Activated CD4-positive, alpha-beta T cell treated with anti-CD3 and anti-CD28 coated beads, Interleukin-2, amount 50 U/mL, for 48 hours (primary cell): ENCODE measurements at regions not wholly inside any gene's neighbourhood (a gene's known extent, or its start where the extent isn't known, plus 50 kb on each side); places are given as distances from the start of the nearest gene placed in this dataset.
"Not testable (repeated sequence)": the region's sequence is repeated elsewhere in the genome, so short reads cannot be mapped to it uniquely, and the experiment has no call there.

Experiments
- DNase-seq, 2 experiments: peaks; one replicate each; pipeline ENCODE4 v3.0.0-alpha.2; 2020

DNA sequence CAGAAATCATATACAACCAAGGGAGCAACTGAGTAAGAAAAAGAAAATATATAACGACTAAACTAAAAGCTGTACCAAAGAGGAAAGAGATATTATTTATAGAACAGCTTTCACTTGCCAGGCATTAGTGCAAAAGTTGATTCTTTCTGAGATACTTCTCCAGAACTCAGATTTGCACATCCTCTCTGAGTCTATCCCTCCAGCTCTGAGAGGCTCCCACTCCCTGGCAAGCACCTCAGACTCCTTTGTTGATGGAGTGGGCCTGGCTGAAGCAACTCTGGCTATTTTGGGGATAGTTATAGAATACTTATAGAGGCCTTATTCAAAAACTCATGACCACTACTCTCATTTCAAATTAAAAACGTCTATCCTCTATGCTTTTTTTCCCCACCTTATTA, 501.6 kb upstream of the TNP1 start:
- no peak for DNase-seq

DNA sequence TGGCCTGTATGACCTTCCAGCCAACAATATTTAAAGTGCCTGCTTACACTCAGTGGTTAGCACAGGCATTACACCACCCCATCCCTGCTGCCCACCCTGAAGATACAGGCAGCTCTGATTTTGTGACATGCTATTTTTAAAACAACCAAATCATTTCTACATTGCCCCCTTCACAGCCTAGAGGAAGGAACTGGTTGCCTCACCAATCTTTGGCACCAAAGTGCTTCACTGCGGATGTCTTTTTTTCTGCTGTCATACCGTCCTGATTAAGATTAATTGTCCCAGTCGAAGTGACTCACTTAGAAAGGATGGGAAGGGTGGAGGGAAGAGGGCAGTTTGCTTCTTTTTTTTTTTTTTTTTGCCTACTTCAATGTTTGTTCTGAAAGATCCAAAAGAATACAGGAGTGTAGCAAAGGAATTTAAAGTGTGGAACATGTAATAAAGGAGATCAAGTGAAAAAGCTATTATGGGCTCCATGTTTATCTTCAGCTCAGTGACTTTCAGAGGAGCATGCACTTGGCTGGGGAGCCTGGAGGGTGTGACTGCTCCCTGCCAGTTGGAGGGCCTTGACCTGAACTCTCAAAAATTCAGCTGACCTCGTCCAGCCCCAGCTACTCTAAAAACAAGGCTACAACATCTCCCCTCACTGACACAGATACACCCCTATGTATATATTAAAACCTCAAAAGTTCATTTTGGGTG, 501.1 kb upstream of the TNP1 start:
- no peak for DNase-seq

DNA sequence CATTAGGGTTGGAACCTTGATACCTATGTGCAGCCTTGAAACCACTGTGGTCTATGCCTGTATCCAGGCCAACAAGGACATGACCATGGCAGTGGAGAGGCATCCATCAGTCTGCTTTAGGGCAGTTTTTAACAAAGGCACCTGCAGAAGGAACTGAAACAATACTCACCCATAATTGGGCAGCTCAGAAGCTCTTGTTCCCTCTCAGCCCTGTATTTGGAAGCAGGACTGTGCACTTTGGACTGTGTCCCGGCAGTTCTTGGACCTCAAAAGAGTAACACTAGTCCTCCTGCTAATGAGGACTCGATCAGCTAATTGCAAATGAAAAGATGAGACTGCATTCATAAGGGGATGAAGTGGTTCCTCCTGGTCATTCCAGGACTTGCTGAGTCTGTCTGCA, 500.2 kb upstream of the TNP1 start:
- no peak for DNase-seq

DNA sequence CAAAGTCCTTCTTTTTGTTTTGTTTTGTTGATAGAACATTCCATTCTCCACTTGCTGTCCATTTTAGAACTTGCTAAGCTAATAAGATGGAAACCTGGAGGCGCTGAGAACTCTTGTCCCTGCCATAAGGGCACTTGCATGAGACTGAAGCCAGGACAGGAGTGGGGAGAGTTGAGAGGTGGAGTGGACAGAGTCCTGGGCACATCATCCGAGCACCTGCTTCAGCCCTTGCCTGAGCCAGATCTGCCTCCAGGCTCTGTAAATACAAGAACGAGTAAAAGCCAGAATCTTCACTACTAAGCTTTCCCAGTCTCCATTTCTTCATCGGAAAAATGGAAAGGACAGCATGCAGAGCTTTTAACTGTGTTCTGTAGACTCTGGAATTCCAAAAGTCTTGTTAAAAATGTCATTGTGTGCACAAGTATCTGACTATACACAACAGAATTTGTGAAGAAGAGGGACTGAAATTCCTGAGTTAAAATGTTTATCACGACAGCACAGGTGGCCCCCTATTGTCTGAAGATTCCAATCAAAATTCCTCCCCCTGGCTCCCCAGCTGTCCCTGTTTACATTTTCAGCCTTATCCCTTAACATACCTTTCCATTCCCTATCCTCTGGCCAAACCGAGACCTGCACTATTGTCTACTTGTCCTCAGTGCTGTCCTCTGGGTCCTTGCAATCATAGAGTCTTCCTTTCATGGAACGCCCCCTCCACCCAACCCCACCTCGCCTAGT, 498.2 kb upstream of the TNP1 start:
- no peak for DNase-seq

DNA sequence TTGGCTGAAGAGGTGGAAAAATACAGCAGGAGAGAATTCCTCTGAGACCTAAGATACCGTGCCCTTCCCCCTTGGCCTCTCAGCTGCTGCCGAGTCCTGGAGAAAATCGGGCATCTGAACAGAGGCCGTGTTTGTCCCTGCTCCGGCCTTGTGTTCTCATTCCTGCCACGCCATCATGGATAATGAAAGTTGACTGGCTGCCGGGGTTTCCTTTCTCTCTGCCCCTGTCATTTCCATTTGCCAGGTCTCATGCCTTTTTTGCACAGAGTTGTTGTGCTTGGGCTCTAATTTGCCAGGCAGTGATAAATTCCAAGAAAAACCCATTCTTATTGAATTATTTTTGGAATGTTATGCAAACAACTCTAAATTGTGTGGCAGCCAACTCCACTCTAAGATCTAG, 496.9 kb upstream of the TNP1 start:
- no peak for DNase-seq

DNA sequence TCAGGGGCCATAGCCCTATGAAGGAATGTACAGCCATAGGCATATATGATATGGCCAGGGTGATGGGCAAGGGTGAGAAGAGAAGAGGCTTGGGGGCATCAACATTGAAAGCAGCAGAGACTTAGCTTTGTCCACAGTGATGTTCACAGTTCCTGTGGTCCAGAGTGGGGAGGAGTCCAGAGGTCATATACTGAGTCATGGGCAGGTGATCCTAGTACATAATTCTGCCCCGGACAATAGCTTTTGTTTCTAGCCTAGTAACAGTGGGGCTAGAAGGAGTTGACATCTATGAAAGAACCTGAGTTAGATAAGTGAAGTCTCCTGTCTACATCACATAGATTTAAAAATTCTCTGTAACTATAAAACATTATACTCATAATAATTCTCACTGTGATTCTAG, 496.3 kb upstream of the TNP1 start:
- DNase-seq = no peak

DNA sequence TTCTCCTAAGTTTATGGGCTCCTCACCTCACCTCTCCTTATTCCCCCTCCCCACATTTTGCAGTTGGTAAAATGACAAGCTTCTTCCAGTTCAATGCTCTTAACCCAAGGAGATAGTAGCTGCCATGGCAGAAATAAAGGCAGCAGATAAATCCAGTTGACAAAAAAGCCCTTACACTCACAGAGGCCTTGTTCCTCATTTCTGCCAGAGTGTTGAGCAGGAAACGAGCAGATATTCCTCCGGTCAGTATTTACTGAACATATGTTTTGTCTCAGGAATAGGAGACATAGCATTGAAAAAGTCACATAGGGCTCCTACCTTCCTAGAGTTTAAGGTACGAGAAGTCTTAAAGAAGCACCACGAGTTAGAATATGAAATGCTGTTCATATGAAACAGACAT, 493.7 kb upstream of the TNP1 start:
- no peak for DNase-seq

DNA sequence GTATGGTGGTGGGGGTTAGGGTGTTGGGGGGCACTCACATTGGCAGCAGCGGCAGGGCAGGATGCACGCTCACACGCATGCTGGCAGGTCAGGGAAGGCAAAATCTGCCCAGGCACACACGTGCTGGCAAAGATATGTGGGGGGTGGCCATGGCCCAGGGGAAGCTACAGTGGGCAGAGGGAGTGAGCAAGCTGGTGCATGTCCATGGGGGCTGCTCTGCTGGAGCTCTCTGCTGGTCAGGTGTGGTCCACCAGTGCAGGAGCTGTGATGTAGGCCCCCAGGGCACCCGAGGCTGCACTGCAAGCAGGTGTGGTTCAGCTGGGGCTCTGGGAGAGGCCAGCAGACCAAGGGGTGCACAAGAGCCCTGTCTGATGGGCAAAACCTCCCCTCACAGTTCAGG, 491.5 kb upstream of the TNP1 start:
- DNase-seq = no peak

DNA sequence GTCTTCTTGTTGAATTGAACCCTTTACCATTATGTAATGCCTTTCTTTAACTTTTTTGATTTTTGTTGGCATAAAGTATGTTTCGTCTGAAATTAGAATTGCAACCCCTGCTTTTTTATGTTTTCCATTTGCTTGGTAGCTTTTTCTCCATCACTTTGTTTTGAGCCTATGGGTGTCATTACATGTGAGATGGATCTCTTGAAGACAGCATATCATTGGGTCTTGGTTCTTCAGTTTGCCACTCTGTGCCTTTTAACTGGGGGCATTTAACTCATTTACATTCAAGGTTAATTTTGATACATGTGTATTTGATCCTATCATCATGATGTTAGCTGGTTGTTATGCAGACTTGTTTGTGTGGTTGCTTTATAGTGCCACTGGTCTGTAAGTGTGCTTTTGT, 489.4 kb upstream of the TNP1 start:
- no peak for DNase-seq

DNA sequence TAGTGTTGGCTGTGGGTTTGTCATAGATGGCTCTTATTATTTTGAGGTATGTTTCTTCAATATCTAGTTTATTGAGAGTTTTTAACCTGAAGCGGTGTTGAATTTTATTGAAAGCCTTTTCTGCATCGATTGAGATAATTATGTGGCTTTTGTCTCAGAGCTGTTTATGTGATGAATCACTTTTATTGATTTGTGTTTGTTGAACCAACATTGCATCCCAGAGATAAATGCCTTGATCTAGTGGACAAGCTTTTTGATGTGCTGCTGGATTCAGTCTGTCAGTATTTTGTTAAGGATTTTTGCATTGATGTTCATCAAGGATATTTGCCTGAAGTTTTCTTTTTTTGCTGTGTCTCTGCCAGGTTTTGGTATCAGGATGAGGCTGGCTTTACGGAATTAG, 487.8 kb upstream of the TNP1 start:
- not testable (repeated sequence) for DNase-seq

DNA sequence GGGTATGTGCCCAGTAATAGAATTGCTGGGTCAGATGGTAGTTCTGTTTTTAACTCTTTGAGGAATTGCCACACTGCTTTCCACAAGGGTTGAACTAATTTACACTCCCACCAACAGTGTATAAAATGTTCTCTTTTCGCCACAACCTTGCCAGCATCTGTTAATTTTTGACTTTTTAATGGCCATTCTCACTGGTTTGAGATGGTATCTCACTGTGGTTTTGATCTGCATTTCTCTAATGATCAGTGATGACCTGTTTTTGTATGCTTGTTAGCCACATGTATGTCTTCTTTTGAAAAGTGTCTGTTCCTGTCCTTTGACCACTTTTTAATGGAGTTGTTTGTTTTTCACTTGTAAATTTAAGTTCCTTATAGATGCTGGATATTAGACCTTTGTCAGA, 486.2 kb upstream of the TNP1 start:
- DNase-seq = not testable (repeated sequence)

DNA sequence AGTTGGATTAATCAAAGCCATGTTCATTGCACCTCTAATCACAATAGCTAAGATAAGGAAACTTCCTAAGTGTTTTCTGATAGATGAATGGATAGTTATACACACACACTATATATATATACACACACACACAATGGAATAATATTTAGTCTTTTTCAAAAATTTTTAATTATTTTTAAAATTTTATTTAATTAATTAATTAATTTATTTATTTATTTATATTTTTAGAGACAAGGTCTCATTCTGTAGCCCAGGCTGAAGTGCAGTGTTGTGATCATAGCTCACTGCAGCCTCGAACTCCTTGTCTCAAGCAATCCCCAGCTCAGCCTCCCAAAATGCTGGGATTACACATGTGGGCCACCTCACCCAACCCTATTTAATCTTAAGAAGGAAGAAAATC, 481.0 kb upstream of the TNP1 start:
- no peak for DNase-seq

DNA sequence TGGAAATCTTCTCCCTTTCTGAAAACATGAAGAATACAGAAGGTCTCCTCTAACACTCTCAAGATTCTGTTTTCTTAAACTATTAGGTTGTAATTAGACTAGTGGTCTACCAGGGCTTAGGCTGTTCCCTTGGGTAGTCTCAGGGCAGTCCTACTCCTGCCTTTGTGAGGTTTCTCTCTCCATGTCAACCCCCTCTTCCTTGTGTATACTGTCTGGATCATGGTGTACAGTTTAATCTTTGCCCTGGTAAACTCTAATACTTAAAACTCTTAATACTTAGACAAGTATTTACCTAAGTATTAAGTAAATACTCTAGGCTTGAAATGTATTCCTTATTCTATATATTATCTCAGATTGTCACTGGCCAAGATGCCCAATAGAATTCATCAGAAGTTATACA, 480.3 kb upstream of the TNP1 start:
- DNase-seq = no peak

DNA sequence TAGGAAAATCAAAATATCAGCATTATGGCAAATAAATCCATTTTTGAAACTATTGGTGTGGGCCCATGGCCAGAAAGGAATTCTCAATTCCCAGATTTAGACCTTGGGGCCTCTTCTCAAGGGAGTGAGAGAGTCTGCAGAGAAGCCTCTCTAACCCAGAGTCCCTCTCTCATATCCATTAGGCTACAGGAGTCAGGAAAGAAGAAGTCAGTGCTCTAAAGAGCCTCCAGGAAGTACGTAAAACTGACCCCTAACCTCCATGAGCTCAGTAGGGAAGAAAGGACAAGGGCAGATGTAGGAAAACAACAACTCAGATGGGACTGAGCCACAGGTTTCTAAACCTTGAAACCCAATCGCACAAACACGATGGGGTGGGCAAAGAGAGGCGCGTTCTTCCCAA, 479.9 kb upstream of the TNP1 start:
- DNase-seq = no peak

DNA sequence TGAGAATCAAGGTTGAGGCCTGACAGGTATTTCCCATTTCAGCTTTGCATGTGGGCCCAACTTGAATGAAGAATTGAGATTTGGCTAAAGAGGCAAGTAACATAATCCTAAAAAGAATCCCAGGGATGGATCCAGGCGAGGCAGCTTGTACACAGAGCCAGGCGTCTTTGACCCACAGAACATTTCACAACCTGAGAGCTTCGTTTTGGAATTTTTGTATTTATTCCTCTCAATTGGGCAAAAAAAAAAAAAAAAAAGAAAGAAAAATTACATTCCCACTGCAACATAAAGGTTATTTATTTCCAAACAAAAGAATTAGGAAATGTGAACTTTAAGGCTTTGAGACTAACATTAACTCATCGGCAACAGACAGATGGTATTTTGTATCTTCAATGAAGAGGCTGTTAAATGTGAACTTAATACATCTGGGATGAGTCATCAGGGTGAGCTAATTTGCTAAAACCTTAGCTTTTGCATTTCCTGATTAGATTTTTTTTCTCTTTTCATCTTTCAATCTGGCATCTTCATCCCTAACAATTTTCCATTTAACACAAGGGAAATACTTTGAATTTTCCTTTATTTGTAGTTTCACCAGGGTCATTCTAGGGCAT, 478.5 kb upstream of the TNP1 start:
- no peak for DNase-seq

DNA sequence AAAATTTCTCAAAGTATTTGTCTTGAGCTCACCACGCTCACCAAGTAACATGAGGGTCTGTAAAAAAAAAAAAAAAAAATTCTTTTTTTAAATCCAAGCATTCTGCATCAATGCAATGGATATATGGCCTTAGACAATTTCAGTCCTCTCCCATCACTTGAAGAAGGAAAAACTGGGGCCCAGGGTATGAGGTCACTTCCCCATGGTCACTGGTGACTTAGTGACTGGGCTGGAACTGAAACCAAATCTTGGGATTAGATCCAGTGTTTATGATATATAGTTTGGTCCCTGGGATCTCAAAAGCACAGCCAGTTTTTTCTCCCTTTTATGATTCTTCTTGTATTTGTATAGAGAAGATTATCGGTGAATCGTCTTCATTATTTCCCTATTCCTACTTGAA, 477.9 kb upstream of the TNP1 start:
- no peak for DNase-seq

DNA sequence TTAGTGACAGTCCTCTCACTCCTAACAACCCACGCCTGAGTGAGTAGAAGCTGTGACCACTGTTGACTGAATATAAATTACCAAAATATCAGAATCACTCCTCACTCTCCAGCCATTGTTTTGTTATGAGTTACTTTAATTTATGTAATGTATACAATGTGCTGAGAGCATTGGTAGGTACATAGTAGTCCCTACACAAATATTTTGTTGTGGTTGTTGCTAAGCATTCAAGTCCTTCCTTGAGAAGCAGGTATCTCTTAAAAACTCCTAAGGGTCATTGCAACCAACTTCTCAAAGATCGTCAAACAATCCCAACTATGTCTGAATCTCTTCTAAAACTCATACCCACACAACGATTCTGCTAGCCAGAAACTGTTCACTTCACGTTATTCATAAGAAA, 476.8 kb upstream of the TNP1 start:
- no peak for DNase-seq

DNA sequence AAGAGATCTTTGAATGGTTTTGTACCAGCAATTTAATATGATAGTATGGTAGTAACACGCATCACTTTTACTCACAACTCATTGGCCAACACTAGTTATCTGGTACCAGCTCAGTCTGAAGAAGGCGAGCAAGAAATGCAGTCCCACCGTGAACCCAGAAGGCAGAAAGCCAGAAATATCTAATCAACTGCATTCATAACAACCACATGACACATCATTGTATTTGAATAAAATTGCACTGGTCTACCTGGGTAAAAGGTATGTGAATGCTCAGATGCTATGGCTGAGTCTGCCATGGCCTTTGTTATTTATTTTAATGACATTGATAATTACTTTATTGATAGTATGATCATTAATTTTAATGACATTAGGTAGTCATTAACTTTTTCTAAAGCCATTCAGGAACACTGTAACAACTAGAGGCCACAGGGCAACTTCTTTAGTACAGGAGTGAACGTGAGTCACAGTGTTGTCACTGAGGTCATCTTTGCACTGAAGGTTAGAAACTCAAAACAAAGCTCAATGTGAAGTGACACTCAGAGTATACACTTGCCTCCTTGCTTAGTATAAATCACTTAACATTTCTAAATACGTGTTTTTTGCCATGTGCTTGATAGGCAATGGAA, 475.6 kb upstream of the TNP1 start:
- no peak for DNase-seq

DNA sequence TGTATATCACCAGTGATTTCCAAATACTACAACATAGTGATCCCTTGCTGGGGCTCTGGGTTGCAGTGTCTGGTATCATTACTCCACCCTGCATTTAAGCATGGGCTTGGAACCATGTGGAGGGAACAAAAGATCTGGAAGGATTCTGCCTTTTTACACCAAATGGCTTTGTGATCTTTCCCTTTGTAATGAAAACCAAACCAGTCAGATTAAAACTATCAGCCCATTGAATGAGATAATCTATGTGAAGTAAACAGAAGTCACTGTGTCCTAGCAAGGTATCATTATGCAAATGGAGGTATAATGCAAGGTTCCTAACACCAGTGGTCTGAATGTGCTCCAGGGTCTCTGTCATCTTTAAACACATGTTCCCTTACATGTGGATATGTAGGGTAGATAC, 474.7 kb upstream of the TNP1 start:
- no peak for DNase-seq

DNA sequence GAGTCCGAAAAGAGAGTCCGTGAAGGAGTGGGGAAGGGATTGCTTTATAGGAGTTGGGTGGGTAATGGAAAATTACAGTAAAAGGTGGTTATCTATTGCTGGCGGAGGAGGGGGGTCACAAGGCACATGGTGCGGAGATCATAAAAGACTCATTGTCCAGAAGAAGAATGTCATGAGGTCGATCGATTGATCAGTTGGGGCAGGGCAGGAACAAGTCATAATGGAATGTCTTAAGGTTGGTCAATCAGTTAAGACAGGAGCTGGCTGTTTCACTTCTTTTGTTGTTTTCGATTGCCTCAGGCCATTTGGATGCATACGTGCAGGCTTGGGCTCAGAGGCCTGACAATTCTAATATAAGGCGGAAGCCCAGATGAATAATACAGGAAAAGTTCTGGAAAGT, 473.0 kb upstream of the TNP1 start:
- DNase-seq = no peak

DNA sequence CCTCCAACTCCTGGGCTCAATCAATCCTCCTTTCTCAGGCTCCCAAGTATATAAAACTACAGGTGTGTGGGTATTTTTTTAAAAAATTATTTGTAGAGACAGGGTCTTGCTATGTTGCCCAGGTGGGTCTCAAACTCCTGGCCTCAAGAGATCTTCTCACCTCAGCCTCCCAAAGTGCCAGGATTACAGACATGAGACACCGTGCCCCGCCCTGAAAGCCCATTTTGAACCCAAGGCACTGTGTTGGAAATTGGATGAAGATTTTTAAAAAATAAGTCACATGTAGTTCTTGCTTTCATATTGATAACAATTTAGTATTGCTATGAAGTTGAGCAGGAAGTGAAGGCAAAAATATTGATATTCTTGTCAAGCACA, 472.5 kb upstream of the TNP1 start:
- no peak for DNase-seq

DNA sequence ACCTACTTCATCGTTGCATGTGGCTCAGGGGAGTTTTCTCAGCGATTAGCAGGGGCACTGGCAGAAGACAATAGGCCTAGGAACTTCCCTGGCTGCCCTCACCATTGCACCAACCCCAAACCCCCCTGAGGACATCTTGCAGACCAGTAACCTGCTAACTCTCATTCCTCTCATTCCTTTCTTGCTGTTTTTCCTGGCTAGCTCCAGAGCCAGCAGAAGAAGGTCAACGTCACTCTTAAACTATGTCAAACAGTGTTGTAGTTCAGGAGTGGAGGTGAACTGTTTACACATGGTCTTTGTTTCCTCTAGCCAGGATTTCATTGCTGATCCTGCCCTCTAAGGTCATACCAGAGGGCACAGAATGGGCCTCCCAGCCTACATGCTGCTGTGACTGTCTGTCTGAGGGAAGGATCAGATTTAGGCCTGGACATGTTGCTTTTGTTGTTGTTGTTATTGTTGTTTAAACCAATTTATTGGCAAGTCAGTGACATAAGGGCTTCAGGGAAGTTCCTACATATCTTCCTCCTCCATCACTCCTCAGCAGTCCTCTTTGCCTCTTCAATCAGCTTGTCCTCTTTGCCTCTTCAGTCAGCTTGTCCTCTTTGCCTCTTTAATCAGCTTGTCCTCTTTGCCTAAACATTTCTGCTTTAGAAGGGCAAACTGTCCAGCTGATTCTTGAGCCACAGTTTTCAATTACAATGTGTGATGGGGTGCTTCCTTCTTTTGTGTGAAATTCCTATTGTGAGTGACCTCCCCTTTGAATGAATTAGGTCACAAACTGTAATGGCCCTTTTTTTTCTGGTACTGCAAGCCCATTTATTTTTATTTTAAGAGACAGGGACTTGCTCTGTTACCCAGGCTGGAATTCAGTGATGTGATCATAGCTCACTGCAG, 471.9 kb upstream of the TNP1 start:
- no peak for DNase-seq

DNA sequence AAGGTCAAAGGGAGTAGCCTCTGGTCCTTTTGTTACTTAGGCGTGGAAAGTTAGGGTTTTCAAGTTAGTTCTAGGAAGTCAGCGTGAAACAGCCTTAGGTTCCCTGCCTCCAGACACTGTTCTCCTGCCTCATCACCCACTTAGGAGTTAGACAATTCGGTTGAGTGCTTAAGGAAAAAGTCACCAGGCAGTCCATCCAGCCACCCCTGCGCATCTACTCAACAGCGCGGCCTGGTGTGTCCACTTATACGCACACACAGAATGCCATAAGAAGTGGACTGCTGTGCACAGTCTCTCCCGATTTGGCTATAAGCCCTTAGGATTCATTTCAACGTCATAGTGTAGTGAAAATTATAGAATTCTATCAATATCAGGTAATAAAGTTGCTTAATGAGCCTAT, 470.8 kb upstream of the TNP1 start:
- DNase-seq = no peak
